Psoas muscle (tissue), 7 donors: ENCODE measurements at regions not wholly inside any gene's neighbourhood (a gene's known extent, or its start where the extent isn't known, plus 50 kb on each side); places are given as distances from the start of the nearest gene placed in this dataset.
"Not testable (repeated sequence)": the region's sequence is repeated elsewhere in the genome, so short reads cannot be mapped to it uniquely, and the experiment has no call there.

ENCODE experiments used
- ATAC-seq, 4 donors: fragments of 200-7000 bp; cut with Tn5 transposase; one replicate each; pipeline ENCODE4 v1.9.1; 2020; ENCODE audit warnings: moderate library complexity in 3 of 4, mild to moderate bottlenecking in 2 of 4
- DNase-seq, 2 donors: peaks; one replicate each; pipeline ENCODE4 v3.0.0-alpha.2; 2020
- H3K27ac ChIP-seq: fragments of 200-600 bp; one replicate; pipeline ENCODE4 v1.8.0; 2022
- H3K27me3 ChIP-seq, 3 donors: fragments of 200-600 bp in 1 of 3; one replicate each; pipeline versions ENCODE4 v1.6.1 to v1.8.0; 2013 to 2022; ENCODE audit warnings: low read length in 2 of 3, mild to moderate bottlenecking in 2 of 3, moderate library complexity in 1 of 3; ENCODE audit not compliant: insufficient read depth in 3 of 3
- H3K36me3 ChIP-seq, 2 donors: fragments of 200-600 bp in 1 of 2; one replicate each; pipeline versions ENCODE4 v1.6.1 to v1.8.0; 2013 to 2022; ENCODE audit warnings: low read depth in 1 of 2, mild to moderate bottlenecking in 1 of 2, moderate library complexity in 1 of 2; ENCODE audit not compliant: insufficient read depth in 1 of 2
- H3K4me1 ChIP-seq: fragments of 200-600 bp; one replicate; pipeline ENCODE4 v1.8.0; 2022
- H3K4me3 ChIP-seq: fragments of 200-600 bp; one replicate; pipeline ENCODE4 v1.8.0; 2022; ENCODE audit warnings: mild to moderate bottlenecking
- H3K9me3 ChIP-seq: fragments of 200-600 bp; one replicate; pipeline ENCODE4 v1.8.0; 2022
- WGBS, 3 donors: extraction: QIAGEN DNeasy Blood & Tissue Kit; methylation state at CpG; one replicate each; pipeline versions ENCODE4 v1.1.6 to v1.1.7; 2013; 5-methylcytosine and 5-hydroxymethylcytosine counted together
- intact Hi-C, 2 donors: fragments of 100-400 bp; cut with DNase I; formaldehyde crosslinking; loops; one replicate each; pipeline versions ENCODE4 v1.11.0 to v1.14.2; 2022
- donor health status: healthy with polysubstance abuse.
- donor health status: DM: no; HTN: no; CAD: no; lungs with moderate emphysema.
- donor health status: Bipolar disorder and iron deficiency.
- donor health status: healthy.
- donor health status: DM: yes; HTN: yes; CAD: no.
- donor health status: DM: no; HTN: no; CAD: no.
- donor health status: DM: yes; HTN: yes; CAD: no.

- intact Hi-C loops, H3K36me3 ChIP-seq, H3K4me1 ChIP-seq, H3K4me3 ChIP-seq, H3K27ac ChIP-seq, H3K9me3 ChIP-seq, DNase-seq, H3K27me3 ChIP-seq, ATAC-seq: not testable (repeated sequence)
- 44 to 59% (median 58%) methylated on average over 13 to 18 of the region's 20 CpGs for WGBS, 3 donors
These were observed 109.7 kb upstream of the ZNG1E start for GRCh38 chr9:65566018-65566417.

- ATAC-seq, H3K9me3 ChIP-seq, H3K4me1 ChIP-seq, H3K4me3 ChIP-seq, H3K27ac ChIP-seq, H3K36me3 ChIP-seq, intact Hi-C loops, DNase-seq, H3K27me3 ChIP-seq: not testable (repeated sequence)
- WGBS, 3 donors = 61 to 76% (median 67%) methylated on average over 1 to 5 of the region's 15 CpGs
These were observed 156.7 kb upstream of the ZNG1E start for GRCh38 chr9:65519018-65519417.

GRCh38 chr9:65514465-65514864 is 161.3 kb upstream of the ZNG1E start:
- ATAC-seq, H3K4me3 ChIP-seq, H3K9me3 ChIP-seq, intact Hi-C loops, H3K4me1 ChIP-seq, H3K36me3 ChIP-seq, H3K27me3 ChIP-seq, H3K27ac ChIP-seq, DNase-seq: not testable (repeated sequence)
- WGBS, 3 donors = 88 to 91% (median 91%) methylated on average over 12 of the region's 12 CpGs

GRCh38 chr9:65507897-65508296 is 167.8 kb upstream of the ZNG1E start:
- H3K27me3 ChIP-seq, H3K4me3 ChIP-seq, ATAC-seq, H3K4me1 ChIP-seq, intact Hi-C loops, H3K9me3 ChIP-seq, H3K36me3 ChIP-seq, H3K27ac ChIP-seq, DNase-seq: not testable (repeated sequence)

- H3K27ac ChIP-seq, ATAC-seq, H3K36me3 ChIP-seq, H3K9me3 ChIP-seq, DNase-seq, H3K27me3 ChIP-seq, intact Hi-C loops, H3K4me1 ChIP-seq, H3K4me3 ChIP-seq: not testable (repeated sequence)
- 73 to 90% (median 84%) methylated on average over 2 to 5 of the region's 7 CpGs for WGBS, 3 donors
These were observed 171.0 kb upstream of the ZNG1E start for GRCh38 chr9:65504686-65505085.

- 92 to 93% (median 93%) methylated on average over 11 to 15 of the region's 16 CpGs for WGBS, 3 donors
- DNase-seq, H3K27me3 ChIP-seq, H3K4me1 ChIP-seq, H3K9me3 ChIP-seq, H3K4me3 ChIP-seq, intact Hi-C loops, H3K36me3 ChIP-seq, ATAC-seq, H3K27ac ChIP-seq: not testable (repeated sequence)
These were observed 172.0 kb upstream of the ZNG1E start for GRCh38 chr9:65503696-65504095.

GRCh38 chr9:65482890-65483289 is 192.8 kb upstream of the ZNG1E start:
- H3K27ac ChIP-seq, H3K9me3 ChIP-seq, H3K4me3 ChIP-seq, DNase-seq, H3K27me3 ChIP-seq, H3K4me1 ChIP-seq, H3K36me3 ChIP-seq, ATAC-seq, intact Hi-C loops: not testable (repeated sequence)
- WGBS, 3 donors = 78 to 84% (median 82%) methylated on average over 13 of the region's 13 CpGs

- H3K27ac ChIP-seq, H3K9me3 ChIP-seq, ATAC-seq, DNase-seq, H3K36me3 ChIP-seq, H3K27me3 ChIP-seq, intact Hi-C loops, H3K4me3 ChIP-seq, H3K4me1 ChIP-seq: not testable (repeated sequence)
- WGBS, 3 donors = 75 to 85% (median 80%) methylated on average over 10 of the region's 10 CpGs
These were observed 194.4 kb upstream of the ZNG1E start for GRCh38 chr9:65481291-65481690.

- H3K4me3 ChIP-seq, intact Hi-C loops, H3K27me3 ChIP-seq, H3K4me1 ChIP-seq, ATAC-seq, H3K9me3 ChIP-seq, H3K27ac ChIP-seq, H3K36me3 ChIP-seq, DNase-seq: not testable (repeated sequence)
- 77 to 89% (median 79%) methylated on average over 7 of the region's 7 CpGs for WGBS, 3 donors
These were observed 189.9 kb upstream of the FOXD4L5 start for GRCh38 chr9:65474891-65475290.

GRCh38 chr9:65473059-65473822 is 188.2 kb upstream of the FOXD4L5 start:
- H3K36me3 ChIP-seq, H3K4me3 ChIP-seq, H3K4me1 ChIP-seq, intact Hi-C loops, H3K27me3 ChIP-seq, ATAC-seq, DNase-seq, H3K9me3 ChIP-seq, H3K27ac ChIP-seq: not testable (repeated sequence)
- WGBS, 3 donors = 46 to 56% (median 56%) methylated on average over 10 of the region's 10 CpGs

GRCh38 chr9:65471106-65471505 is 186.1 kb upstream of the FOXD4L5 start:
- WGBS, 3 donors = 83 to 87% (median 84%) methylated on average over 6 to 7 of the region's 7 CpGs
- DNase-seq = not testable (repeated sequence)

More at GRCh38 chr9:65471106-65471505, 186.1 kb upstream of the FOXD4L5 start:
- ATAC-seq, H3K36me3 ChIP-seq, H3K4me1 ChIP-seq, H3K4me3 ChIP-seq, H3K9me3 ChIP-seq, intact Hi-C loops, H3K27ac ChIP-seq, H3K27me3 ChIP-seq: not testable (repeated sequence)
